ENCODE measurements at regions not wholly inside any gene's neighbourhood (a gene's known extent, or its start where the extent isn't known, plus 50 kb on each side); places are given as distances from the start of the nearest gene placed in this dataset.
A peak's percentile ranks its signal among the peaks of the same experiment; 100 is the strongest.
"Not testable (repeated sequence)": the region's sequence is repeated elsewhere in the genome, so short reads cannot be mapped to it uniquely, and the experiment has no call there.

GRCh38 chr13:112172641-112173251 lies 105.8 kb downstream of the SOX1 start:
- ATAC-seq = no peak
- no peak for DNase-seq (ENCODE audit: low spot score)

GRCh38 chr13:112174476-112175110 lies 107.6 kb downstream of the SOX1 start:
- DNase-seq (ENCODE audit: low spot score) (no peak), ATAC-seq (no peak)

GRCh38 chr13:112175162-112176075 lies 108.5 kb downstream of the SOX1 start:
- DNase-seq (ENCODE audit: low spot score) = no peak
- no peak for ATAC-seq

- not testable (repeated sequence) for DNase-seq (ENCODE audit: low spot score); ATAC-seq
Observed at GRCh38 chr13:112176141-112177119, 109.5 kb downstream of the SOX1 start.

GRCh38 chr13:112177450-112178288 lies 110.7 kb downstream of the SOX1 start:
- DNase-seq (ENCODE audit: low spot score) (no peak), ATAC-seq (no peak)

- ATAC-seq = no peak
- DNase-seq (ENCODE audit: low spot score) = no peak
Observed at GRCh38 chr13:112178769-112179168, 111.8 kb downstream of the SOX1 start.

- ATAC-seq = no peak
- DNase-seq (ENCODE audit: low spot score) = no peak
Observed at GRCh38 chr13:112179421-112179820, 112.5 kb downstream of the SOX1 start.

- DNase-seq (ENCODE audit: low spot score) (no peak), ATAC-seq (no peak)
Observed at GRCh38 chr13:112179995-112180394, 113.0 kb downstream of the SOX1 start.

- ATAC-seq = no peak
- DNase-seq (ENCODE audit: low spot score) = no peak
Observed at GRCh38 chr13:112181336-112182067, 114.6 kb downstream of the SOX1 start.

- ATAC-seq = no peak
Observed at GRCh38 chr13:112182251-112182650, 115.3 kb downstream of the SOX1 start.

GRCh38 chr13:112182846-112183531 lies 116.0 kb downstream of the SOX1 start:
- DNase-seq (ENCODE audit: low spot score) (peak; percentile 73), ATAC-seq (peak; percentile 84)

More at GRCh38 chr13:112182251-112182650, 115.3 kb downstream of the SOX1 start:
- peak; percentile 39 for DNase-seq (ENCODE audit: low spot score)

- DNase-seq (ENCODE audit: low spot score) = no peak
- no peak for ATAC-seq
Observed at GRCh38 chr13:112183532-112184090, 116.7 kb downstream of the SOX1 start.

GRCh38 chr13:112184261-112184660 lies 117.3 kb downstream of the SOX1 start:
- ATAC-seq (no peak), DNase-seq (ENCODE audit: low spot score) (no peak)

GRCh38 chr13:112184851-112185371 lies 118.0 kb downstream of the SOX1 start:
- DNase-seq (ENCODE audit: low spot score) = no peak
- ATAC-seq = no peak

GRCh38 chr13:112185466-112185865 lies 118.5 kb downstream of the SOX1 start:
- ATAC-seq (no peak), DNase-seq (ENCODE audit: low spot score) (no peak)

GRCh38 chr13:112186091-112186490 lies 119.1 kb downstream of the SOX1 start:
- no peak for ATAC-seq
- no peak for DNase-seq (ENCODE audit: low spot score)

- ATAC-seq (no peak), DNase-seq (ENCODE audit: low spot score) (no peak)
Observed at GRCh38 chr13:112187527-112188297, 120.8 kb downstream of the SOX1 start.

Data from left lobe of liver (tissue), 2 donors.